Common myeloid progenitor, CD34-positive (primary cell): ENCODE measurements at regions not wholly inside any gene's neighbourhood (a gene's known extent, or its start where the extent isn't known, plus 50 kb on each side); places are given as distances from the start of the nearest gene placed in this dataset.

Experiments used
- CTCF ChIA-PET: fragments of 350-600 bp; sonication (Branson Sonifier 250); formaldehyde crosslinking; loops from one replicate; lab custom pipeline; 2021; ENCODE audit warnings: antibody characterized with exemption; lab: Charles Lee
- POLR2A ChIA-PET: fragments of 350-600 bp; sonication (Branson Sonifier 250); formaldehyde crosslinking; loops from one replicate; lab custom pipeline; 2021; ENCODE audit warnings: antibody characterized with exemption; lab: Charles Lee
- DNase-seq, 3 donors: peaks; one replicate each; pipeline versions ENCODE4 v3.0.0 to v3.0.0-alpha.2; 2013
- H3K27ac ChIP-seq, 2 experiments: 1 replicate in 1 of 2; 2 replicates in 1 of 2; pipeline ENCODE4 v1.7.0; 2013; ENCODE audit warnings: inconsistent platforms in 2 of 2, low read length in 2 of 2, mild to moderate bottlenecking in 2 of 2, low read depth in 1 of 2, moderate library complexity in 1 of 2; ENCODE audit not compliant: severe bottlenecking in 2 of 2, insufficient read depth in 1 of 2, poor library complexity in 1 of 2
- H3K27me3 ChIP-seq, 5 experiments: replicated peaks in 2 of 5; 1 replicate in 3 of 5; 2 replicates in 2 of 5; pipeline versions ENCODE4 v1.6.1 to v1.7.0; 2013; ENCODE audit warnings: low read length in 4 of 5, mild to moderate bottlenecking in 2 of 5, moderate library complexity in 2 of 5, inconsistent platforms in 1 of 5; ENCODE audit not compliant: insufficient read depth in 5 of 5, control insufficient read depth in 4 of 5
- H3K36me3 ChIP-seq, 4 experiments: 1 replicate in 2 of 4; 2 replicates in 2 of 4; pipeline versions ENCODE4 v1.6.1 to v1.7.0; 2013; ENCODE audit warnings: low read length in 3 of 4, control low read depth in 1 of 4, mild to moderate bottlenecking in 1 of 4; ENCODE audit not compliant: control insufficient read depth in 4 of 4, insufficient read depth in 4 of 4
- H3K4me1 ChIP-seq, 4 experiments: 1 replicate in 3 of 4; 2 replicates in 1 of 4; pipeline versions ENCODE4 v1.6.1 to v1.7.1; 2013; ENCODE audit warnings: low read length in 3 of 4, mild to moderate bottlenecking in 3 of 4, control low read depth in 1 of 4, inconsistent platforms in 1 of 4, moderate library complexity in 1 of 4; ENCODE audit not compliant: control insufficient read depth in 4 of 4, insufficient read depth in 4 of 4; ENCODE audit errors: control extremely low read depth in 1 of 4
- H3K4me3 ChIP-seq, 7 experiments: 1 replicate in 4 of 7; 2 replicates in 3 of 7; pipeline versions ENCODE4 v1.5.1 to v1.7.0; 2013; ENCODE audit warnings: mild to moderate bottlenecking in 7 of 7, low read length in 6 of 7, moderate library complexity in 6 of 7, inconsistent platforms in 2 of 7, low read depth in 2 of 7, control low read depth in 1 of 7; ENCODE audit not compliant: insufficient read depth in 4 of 7, control insufficient read depth in 1 of 7; ENCODE audit errors: extremely low read depth in 1 of 7
- H3K9me3 ChIP-seq, 5 experiments: 1 replicate in 4 of 5; 2 replicates in 1 of 5; pipeline versions ENCODE4 v1.6.1 to v1.7.1; 2013; ENCODE audit warnings: low read length in 4 of 5, mild to moderate bottlenecking in 2 of 5, inconsistent platforms in 1 of 5, low read depth in 1 of 5, moderate library complexity in 1 of 5; ENCODE audit not compliant: control insufficient read depth in 4 of 5, insufficient read depth in 2 of 5; ENCODE audit errors: control extremely low read depth in 1 of 5
- WGBS: methylation state at CpG from one replicate; pipeline ENCODE4 v1.1.5; 2013; ENCODE audit not compliant: insufficient coverage; 5-methylcytosine and 5-hydroxymethylcytosine counted together

GRCh38 chr4:100852326-100852725 lies 334.5 kb upstream of the EMCN start:
- H3K4me1 ChIP-seq, result no peaks in the 10 kb centered on the region
- WGBS, result no CpG with 5 or more reads among the region's 1 CpG
- no peak overlapping the region for H3K27ac ChIP-seq
- POLR2A ChIA-PET, result no interaction called here
- no peak overlapping the region for H3K4me3 ChIP-seq
- H3K9me3 ChIP-seq, result no peaks in the 10 kb centered on the region
- H3K36me3 ChIP-seq, result no peaks in the 10 kb centered on the region
- DNase-seq, result no peak
- CTCF ChIA-PET, result no interaction called here
- H3K27me3 ChIP-seq, result no peaks in the 10 kb centered on the region

- no peak overlapping the region for H3K27ac ChIP-seq
- WGBS, result 87% methylated on average over 3 of the region's 3 CpGs
- H3K27me3 ChIP-seq, result no peaks in the 10 kb centered on the region
- CTCF ChIA-PET, result interaction anchor here (0.9 to 1.5 kb wide), 3 partner anchors 11 to 881 kb away, joined by 3 to 5 read pairs (median 3); no protein-coding TSS in a partner anchor
- POLR2A ChIA-PET, result no interaction called here
- no peak overlapping the region for H3K4me3 ChIP-seq
- no peak for DNase-seq
- no peaks in the 10 kb centered on the region for H3K9me3 ChIP-seq
- H3K4me1 ChIP-seq, result no peaks in the 10 kb centered on the region
- no peaks in the 10 kb centered on the region for H3K36me3 ChIP-seq
These were observed 331.5 kb upstream of the EMCN start for GRCh38 chr4:100849319-100849718.

GRCh38 chr4:100848841-100849240 lies 331.0 kb upstream of the EMCN start:
- 60% methylated on average over 1 of the region's 2 CpGs for WGBS
- no peaks in the 10 kb centered on the region for H3K36me3 ChIP-seq
- no peaks in the 10 kb centered on the region for H3K27me3 ChIP-seq
- DNase-seq, result peak in 2 of 3 donors; percentile 15 to 30
- H3K4me3 ChIP-seq, result no peak overlapping the region
- no peaks in the 10 kb centered on the region for H3K9me3 ChIP-seq
- H3K4me1 ChIP-seq, result no peaks in the 10 kb centered on the region
- no peak overlapping the region for H3K27ac ChIP-seq
- ChIA-PET POLR2A (no interaction called here), CTCF (interaction anchor here (0.9 to 1.5 kb wide), 3 partner anchors 12 to 881 kb away, joined by 3 to 5 read pairs (median 3); no protein-coding TSS in a partner anchor)

GRCh38 chr4:100843910-100844309 lies 326.1 kb upstream of the EMCN start:
- H3K4me1 ChIP-seq, result no peaks in the 10 kb centered on the region
- H3K36me3 ChIP-seq, result no peaks in the 10 kb centered on the region
- no peak overlapping the region for H3K27ac ChIP-seq
- H3K9me3 ChIP-seq, result no peaks in the 10 kb centered on the region
- H3K27me3 ChIP-seq, result no peaks in the 10 kb centered on the region
- no peak for DNase-seq
- ChIA-PET CTCF (no interaction called here), POLR2A (no interaction called here)
- no peak overlapping the region for H3K4me3 ChIP-seq

DNA sequence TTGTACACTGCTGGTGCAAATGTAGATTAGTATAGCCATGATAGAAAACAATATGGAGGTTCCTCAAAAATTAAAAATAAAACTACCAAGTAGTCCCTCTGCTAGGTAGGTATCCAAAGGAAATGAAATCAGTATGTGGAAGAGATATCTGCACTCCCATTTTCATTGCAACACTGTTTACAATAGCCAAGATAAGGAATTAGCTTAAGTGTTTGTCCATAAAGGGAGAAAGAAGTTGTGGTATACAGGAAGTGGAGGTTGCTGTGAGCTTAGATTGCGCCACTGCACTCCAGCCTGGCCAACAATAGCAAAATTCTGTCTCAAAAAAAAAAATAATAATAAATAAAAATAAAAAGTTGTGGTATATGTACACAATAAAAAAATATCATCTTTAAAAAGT lies 325.0 kb upstream of the EMCN start:
- ChIA-PET POLR2A (no interaction called here), CTCF (no interaction called here)
- no CpG with 5 or more reads among the region's 1 CpG for WGBS
- H3K36me3 ChIP-seq, result no peaks in the 10 kb centered on the region
- H3K4me1 ChIP-seq, result no peaks in the 10 kb centered on the region
- H3K27ac ChIP-seq, result no peak overlapping the region
- H3K4me3 ChIP-seq, result no peak overlapping the region
- no peaks in the 10 kb centered on the region for H3K27me3 ChIP-seq
- DNase-seq, result no peak
- no peaks in the 10 kb centered on the region for H3K9me3 ChIP-seq

DNA sequence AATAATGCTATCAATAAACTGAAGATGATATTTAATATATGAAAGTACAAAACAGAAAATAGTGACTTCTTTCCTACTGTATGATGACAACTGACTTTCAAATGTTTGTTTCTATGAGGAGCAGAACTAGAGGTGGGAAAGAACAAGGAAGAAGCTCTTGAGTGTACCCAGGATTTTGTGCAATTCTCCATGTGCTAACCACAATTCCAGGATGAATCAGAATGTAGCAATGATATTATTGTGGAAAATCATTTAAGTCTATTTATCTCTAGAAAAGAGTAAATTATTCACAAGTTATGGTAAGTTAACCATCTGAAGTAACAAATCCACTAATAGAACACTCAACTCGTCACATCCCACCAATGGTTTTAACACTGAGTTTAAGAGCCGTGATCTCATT lies 324.1 kb upstream of the EMCN start:
- Histone ChIP-seq H3K9me3 (no peaks in the 10 kb centered on the region), H3K4me3 (no peak overlapping the region), H3K4me1 (no peaks in the 10 kb centered on the region), H3K27ac (no peak overlapping the region), H3K36me3 (no peaks in the 10 kb centered on the region), H3K27me3 (no peaks in the 10 kb centered on the region)
- no peak for DNase-seq
- ChIA-PET CTCF (interaction anchor here (1.1 kb wide), 1 partner anchor 15 kb away, joined by 3 read pairs; no protein-coding TSS in a partner anchor), POLR2A (no interaction called here)
- WGBS, result no CpG with 5 or more reads among the region's 2 CpGs

DNA sequence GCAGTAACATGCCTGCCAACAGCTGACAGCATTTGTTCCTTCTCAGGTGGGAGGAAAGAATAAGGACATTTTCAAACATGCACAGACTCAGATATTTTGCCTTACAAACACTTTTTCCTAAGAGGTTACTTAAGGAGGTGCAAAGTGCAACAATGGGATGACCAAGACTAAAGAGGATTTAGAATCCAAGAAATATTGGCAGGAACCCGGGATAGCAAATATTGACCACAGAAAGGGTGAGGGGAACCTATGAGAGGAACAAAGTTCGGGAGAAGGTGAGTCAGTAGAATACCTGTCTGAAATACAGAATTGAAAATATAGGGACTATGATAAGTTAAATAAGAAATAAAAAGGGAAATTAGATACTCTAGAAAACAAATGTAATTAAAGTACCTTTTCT lies 321.9 kb upstream of the EMCN start:
- POLR2A ChIA-PET, result interaction anchor here (0.6 kb wide), 1 partner anchor 154 kb away, joined by 3 read pairs; no protein-coding TSS in a partner anchor
- DNase-seq, result no peak
- H3K9me3 ChIP-seq, result no peaks in the 10 kb centered on the region
- no peak overlapping the region for H3K4me3 ChIP-seq
- H3K4me1 ChIP-seq, result no peaks in the 10 kb centered on the region
- WGBS, result 83% methylated on average over 1 of the region's 2 CpGs
- no peaks in the 10 kb centered on the region for H3K36me3 ChIP-seq
- H3K27me3 ChIP-seq, result no peaks in the 10 kb centered on the region
- H3K27ac ChIP-seq, result no peak overlapping the region
- CTCF ChIA-PET, result no interaction called here
